ENCODE measurements at regions not wholly inside any gene's neighbourhood (a gene's known extent, or its start where the extent isn't known, plus 50 kb on each side); places are given as distances from the start of the nearest gene placed in this dataset.

- no peak for TF ChIP-seq ZFX (IDR thresholded peaks at IDR 0.05; ENCODE audit: borderline replicate concordance)
- TF ChIP-seq CTCF (IDR thresholded peaks at IDR 0.05) = no peak
- H3K27ac ChIP-seq = no peak overlapping the region
Measured at GRCh38 chr6:81480139-81480538, 272.3 kb downstream of the TENT5A start.

DNA sequence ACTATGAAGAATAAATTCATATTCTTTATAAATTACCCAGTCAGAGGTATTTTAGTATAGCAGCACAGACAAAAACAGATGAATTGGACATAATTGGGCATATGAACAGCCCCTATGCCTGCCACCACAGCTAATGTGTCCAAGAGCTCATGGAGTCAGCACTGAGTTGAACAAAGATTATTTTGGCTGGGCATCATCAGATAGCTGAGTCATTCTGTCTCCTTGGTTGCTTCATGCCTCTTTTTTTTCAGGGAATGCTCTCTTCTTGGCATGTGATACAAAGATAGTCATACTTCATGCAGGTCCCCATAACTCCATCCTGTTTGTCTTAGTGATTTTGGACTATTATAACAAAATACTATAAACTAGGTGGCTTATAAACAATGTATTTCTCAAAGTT lies 275.6 kb downstream of the TENT5A start:
- TF ChIP-seq CTCF (IDR thresholded peaks at IDR 0.05) (no peak), ZFX (IDR thresholded peaks at IDR 0.05; ENCODE audit: borderline replicate concordance) (no peak)
- no peak overlapping the region for H3K27ac ChIP-seq

DNA sequence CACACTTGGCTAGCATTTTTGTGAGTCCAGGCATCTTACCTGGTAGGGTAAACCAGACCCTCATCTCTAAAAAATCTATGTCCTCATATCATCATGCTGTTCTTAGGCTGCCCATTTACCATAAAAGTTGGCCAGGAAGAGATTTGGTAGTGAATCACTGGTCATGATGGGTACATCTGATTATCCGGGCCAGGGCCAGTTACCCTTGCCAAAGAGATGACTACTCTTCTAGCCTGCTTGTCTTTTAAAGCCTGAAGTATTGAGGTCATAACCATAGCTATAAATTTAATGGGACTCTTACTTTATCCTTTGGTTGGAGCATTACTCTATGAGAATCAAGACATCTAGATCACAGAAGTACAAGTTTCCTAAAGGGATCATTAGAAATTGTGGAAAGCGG lies 276.8 kb downstream of the TENT5A start:
- no peak overlapping the region for H3K27ac ChIP-seq
- no peak for TF ChIP-seq ZFX (IDR thresholded peaks at IDR 0.05; ENCODE audit: borderline replicate concordance)
- no peak for TF ChIP-seq CTCF (IDR thresholded peaks at IDR 0.05)

GRCh38 chr6:81465859-81466258 lies 286.6 kb downstream of the TENT5A start:
- H3K27ac ChIP-seq = no peak overlapping the region
- peak; percentile 76 for TF ChIP-seq CTCF (IDR thresholded peaks at IDR 0.05)
- TF ChIP-seq ZFX (IDR thresholded peaks at IDR 0.05; ENCODE audit: borderline replicate concordance) = no peak

GRCh38 chr6:81456416-81456815 lies 296.1 kb downstream of the TENT5A start:
- TF ChIP-seq ZFX (IDR thresholded peaks at IDR 0.05; ENCODE audit: borderline replicate concordance) (no peak), CTCF (IDR thresholded peaks at IDR 0.05) (no peak)

GRCh38 chr6:81455641-81456040 lies 296.8 kb downstream of the TENT5A start:
- H3K27ac ChIP-seq = no peak overlapping the region
- TF ChIP-seq CTCF (IDR thresholded peaks at IDR 0.05) = no peak
- no peak for TF ChIP-seq ZFX (IDR thresholded peaks at IDR 0.05; ENCODE audit: borderline replicate concordance)

More at GRCh38 chr6:81456416-81456815, 296.1 kb downstream of the TENT5A start:
- H3K27ac ChIP-seq = no peak overlapping the region

DNA sequence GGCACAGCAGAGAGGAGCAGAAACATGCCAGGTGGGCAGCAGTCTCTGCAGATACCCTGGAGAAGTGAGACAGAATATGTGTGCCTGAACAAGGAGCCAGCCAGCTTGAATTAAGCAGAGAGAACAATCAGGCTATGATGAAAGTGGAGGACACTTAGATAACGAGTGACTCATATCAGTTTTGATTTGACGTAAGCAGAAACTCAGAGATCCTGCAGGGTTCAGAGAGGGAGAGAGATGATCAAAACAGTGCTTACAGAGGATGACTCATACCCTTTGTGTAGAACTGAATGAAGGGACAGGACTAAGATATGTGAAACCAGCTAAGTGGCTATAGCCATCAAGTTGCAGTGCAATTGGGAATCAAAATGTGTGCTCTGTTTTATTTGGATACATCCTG lies 300.7 kb downstream of the TENT5A start:
- TF ChIP-seq ZFX (IDR thresholded peaks at IDR 0.05; ENCODE audit: borderline replicate concordance) (no peak), CTCF (IDR thresholded peaks at IDR 0.05) (no peak)
- H3K27ac ChIP-seq = no peak overlapping the region

Data from 22Rv1 (cell line).